ACHN (cell line): ENCODE measurements at regions not wholly inside any gene's neighbourhood (a gene's known extent, or its start where the extent isn't known, plus 50 kb on each side); places are given as distances from the start of the nearest gene placed in this dataset.
"Not testable (repeated sequence)": the region's sequence is repeated elsewhere in the genome, so short reads cannot be mapped to it uniquely, and the experiment has no call there.

ENCODE experiments used
- DNase-seq: peaks from one replicate; pipeline ENCODE4 v3.0.0-alpha.2; 2015
- in situ Hi-C: cut with HindIII; loops from 2 replicates; pipeline ENCODE4 v1.10.0; 2017; ENCODE audit warnings: low sequenced_read_pairs, low pct_ligation_motif_present, low pct_unique_long_range_greater_than_20kb

GRCh38 chr2:133972786-133973185 lies 281.1 kb upstream of the MGAT5 start:
- in situ Hi-C loops: no loop called here
- DNase-seq: no peak

GRCh38 chr2:133974353-133974752 lies 279.5 kb upstream of the MGAT5 start:
- no peak for DNase-seq
- in situ Hi-C loops: no loop called here

GRCh38 chr2:133975135-133975534 lies 278.7 kb upstream of the MGAT5 start:
- in situ Hi-C loops: no loop called here
- no peak for DNase-seq

GRCh38 chr2:133975676-133976428 lies 278.0 kb upstream of the MGAT5 start:
- no peak for DNase-seq
- in situ Hi-C loops: no loop called here

- no peak for DNase-seq
- in situ Hi-C loops: no loop called here
Observed at GRCh38 chr2:133976659-133977058, 277.2 kb upstream of the MGAT5 start.

GRCh38 chr2:133977405-133977804 lies 276.5 kb upstream of the MGAT5 start:
- in situ Hi-C loops: no loop called here
- DNase-seq: no peak

- in situ Hi-C loops: no loop called here
- no peak for DNase-seq
Observed at GRCh38 chr2:133982256-133982655, 271.6 kb upstream of the MGAT5 start.

GRCh38 chr2:133985563-133985962 lies 268.3 kb upstream of the MGAT5 start:
- in situ Hi-C loops: no loop called here
- no peak for DNase-seq

GRCh38 chr2:133986081-133986837 lies 267.6 kb upstream of the MGAT5 start:
- in situ Hi-C loops: no loop called here
- peak; percentile 5 for DNase-seq

GRCh38 chr2:133986881-133987795 lies 266.7 kb upstream of the MGAT5 start:
- in situ Hi-C loops: no loop called here
- no peak for DNase-seq

GRCh38 chr2:133988316-133988891 lies 265.5 kb upstream of the MGAT5 start:
- no peak for DNase-seq
- in situ Hi-C loops: no loop called here

GRCh38 chr2:133991606-133992168 lies 262.2 kb upstream of the MGAT5 start:
- no peak for DNase-seq
- in situ Hi-C loops: no loop called here

GRCh38 chr2:133992454-133992853 lies 261.4 kb upstream of the MGAT5 start:
- in situ Hi-C loops: no loop called here
- no peak for DNase-seq

GRCh38 chr2:133993160-133993559 lies 260.7 kb upstream of the MGAT5 start:
- DNase-seq: no peak
- in situ Hi-C loops: no loop called here

- DNase-seq, in situ Hi-C loops: not testable (repeated sequence)
Observed at GRCh38 chr2:133998726-133999125, 255.1 kb upstream of the MGAT5 start.

- DNase-seq: no peak
- in situ Hi-C loops: no loop called here
Observed at GRCh38 chr2:134002391-134002790, 251.5 kb upstream of the MGAT5 start.

- in situ Hi-C loops: no loop called here
Observed at GRCh38 chr2:134002921-134003320, 251.0 kb upstream of the MGAT5 start.

GRCh38 chr2:134004467-134004866 lies 249.4 kb upstream of the MGAT5 start:
- no peak for DNase-seq
- in situ Hi-C loops: no loop called here

More at GRCh38 chr2:134002921-134003320, 251.0 kb upstream of the MGAT5 start:
- DNase-seq: no peak
